ENCODE measurements at regions not wholly inside any gene's neighbourhood (a gene's known extent, or its start where the extent isn't known, plus 50 kb on each side); places are given as distances from the start of the nearest gene placed in this dataset.

GRCh38 chr20:40463171-40463570 is 225.9 kb downstream of the MAFB start:
- TF ChIP-seq, protein P1, sequence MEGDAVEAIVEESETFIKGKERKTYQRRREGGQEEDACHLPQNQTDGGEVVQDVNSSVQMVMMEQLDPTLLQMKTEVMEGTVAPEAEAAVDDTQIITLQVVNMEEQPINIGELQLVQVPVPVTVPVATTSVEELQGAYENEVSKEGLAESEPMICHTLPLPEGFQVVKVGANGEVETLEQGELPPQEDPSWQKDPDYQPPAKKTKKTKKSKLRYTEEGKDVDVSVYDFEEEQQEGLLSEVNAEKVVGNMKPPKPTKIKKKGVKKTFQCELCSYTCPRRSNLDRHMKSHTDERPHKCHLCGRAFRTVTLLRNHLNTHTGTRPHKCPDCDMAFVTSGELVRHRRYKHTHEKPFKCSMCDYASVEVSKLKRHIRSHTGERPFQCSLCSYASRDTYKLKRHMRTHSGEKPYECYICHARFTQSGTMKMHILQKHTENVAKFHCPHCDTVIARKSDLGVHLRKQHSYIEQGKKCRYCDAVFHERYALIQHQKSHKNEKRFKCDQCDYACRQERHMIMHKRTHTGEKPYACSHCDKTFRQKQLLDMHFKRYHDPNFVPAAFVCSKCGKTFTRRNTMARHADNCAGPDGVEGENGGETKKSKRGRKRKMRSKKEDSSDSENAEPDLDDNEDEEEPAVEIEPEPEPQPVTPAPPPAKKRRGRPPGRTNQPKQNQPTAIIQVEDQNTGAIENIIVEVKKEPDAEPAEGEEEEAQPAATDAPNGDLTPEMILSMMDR (IDR thresholded peaks at IDR 0.05; ENCODE audit: low read depth, low read length): no peak
- no peak for TF ChIP-seq EZH2phosphoT487 (IDR thresholded peaks at IDR 0.05; ENCODE audit: low read depth)
- Histone ChIP-seq H3K9ac (ENCODE audit: low read length) (no peak overlapping the region), H4K20me1 (ENCODE audit: insufficient read depth, low read length) (no peaks in the 10 kb centered on the region), H3K36me3 (replicated peaks; ENCODE audit: low read depth, low read length) (no peaks in the 10 kb centered on the region), H3K79me2 (ENCODE audit: low read length) (no peaks in the 10 kb centered on the region), H3K27ac (ENCODE audit: low read length) (no peak overlapping the region), H3K4me1 (ENCODE audit: low read length) (no peaks in the 10 kb centered on the region), H3K9me3 (ENCODE audit: insufficient read depth, low read length) (no peaks in the 10 kb centered on the region), H2AFZ (ENCODE audit: low read depth, low read length) (no peak overlapping the region), H3K4me2 (ENCODE audit: low read length) (no peak overlapping the region), H3K27me3 (ENCODE audit: low read depth, low read length) (peaks cover 10% of the 10 kb centered on the region; the same call in 1 of the 2 replicates), H3K4me3 (ENCODE audit: low read length) (no peak overlapping the region)

GRCh38 chr20:40462566-40462965 is 226.5 kb downstream of the MAFB start:
- no peaks in the 10 kb centered on the region for H4K20me1 ChIP-seq (ENCODE audit: insufficient read depth, low read length)
- H3K4me1 ChIP-seq (ENCODE audit: low read length): no peaks in the 10 kb centered on the region
- no peaks in the 10 kb centered on the region for H3K79me2 ChIP-seq (ENCODE audit: low read length)
- H3K27ac ChIP-seq (ENCODE audit: low read length): no peak overlapping the region
- H3K9ac ChIP-seq (ENCODE audit: low read length): no peak overlapping the region
- peaks cover 10% of the 10 kb centered on the region; the same call in 1 of the 2 replicates for H3K27me3 ChIP-seq (ENCODE audit: low read depth, low read length)
- no peak overlapping the region for H3K4me2 ChIP-seq (ENCODE audit: low read length)
- H2AFZ ChIP-seq (ENCODE audit: low read depth, low read length): no peak overlapping the region
- no peak overlapping the region for H3K4me3 ChIP-seq (ENCODE audit: low read length)
- no peak for TF ChIP-seq EZH2phosphoT487 (IDR thresholded peaks at IDR 0.05; ENCODE audit: low read depth)
- TF ChIP-seq, protein P1 (IDR thresholded peaks at IDR 0.05; ENCODE audit: low read depth, low read length): no peak
- no peaks in the 10 kb centered on the region for H3K36me3 ChIP-seq (replicated peaks; ENCODE audit: low read depth, low read length)
- no peaks in the 10 kb centered on the region for H3K9me3 ChIP-seq (ENCODE audit: insufficient read depth, low read length)

DNA sequence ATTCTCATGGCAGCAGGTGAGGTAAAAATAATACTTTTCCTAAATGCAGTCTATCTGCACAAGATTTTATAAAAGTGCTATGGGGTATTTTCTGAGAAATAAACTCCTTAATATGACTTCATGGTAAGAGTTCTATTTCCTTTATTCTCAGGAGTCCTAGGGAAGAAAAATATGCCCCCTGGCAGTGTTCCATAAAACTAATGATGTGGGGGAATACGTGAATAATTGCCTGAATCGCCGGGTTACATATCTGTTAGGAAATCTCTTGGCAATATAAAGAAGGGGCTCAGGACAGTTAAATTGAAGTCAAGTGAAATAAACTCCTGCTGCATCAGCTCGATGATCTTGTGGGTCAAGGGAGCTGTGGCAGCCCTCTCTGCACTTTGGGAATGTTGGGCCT is 229.7 kb downstream of the MAFB start:
- Histone ChIP-seq H4K20me1 (ENCODE audit: insufficient read depth, low read length) (no peaks in the 10 kb centered on the region), H3K4me3 (ENCODE audit: low read length) (no peak overlapping the region), H3K27me3 (ENCODE audit: low read depth, low read length) (peaks cover 26% of the 10 kb centered on the region), H3K79me2 (ENCODE audit: low read length) (no peaks in the 10 kb centered on the region), H3K4me2 (ENCODE audit: low read length) (no peak overlapping the region), H2AFZ (ENCODE audit: low read depth, low read length) (no peak overlapping the region), H3K9ac (ENCODE audit: low read length) (no peak overlapping the region), H3K4me1 (ENCODE audit: low read length) (no peaks in the 10 kb centered on the region), H3K36me3 (replicated peaks; ENCODE audit: low read depth, low read length) (no peaks in the 10 kb centered on the region), H3K27ac (ENCODE audit: low read length) (no peak overlapping the region), H3K9me3 (ENCODE audit: insufficient read depth, low read length) (no peaks in the 10 kb centered on the region)
- TF ChIP-seq, protein P1 (IDR thresholded peaks at IDR 0.05; ENCODE audit: low read depth, low read length): no peak
- no peak for TF ChIP-seq EZH2phosphoT487 (IDR thresholded peaks at IDR 0.05; ENCODE audit: low read depth)

GRCh38 chr20:40457404-40457803 is 231.6 kb downstream of the MAFB start:
- no peak overlapping the region for H3K27ac ChIP-seq (ENCODE audit: low read length)
- H3K27me3 ChIP-seq (ENCODE audit: low read depth, low read length): peaks cover 32% of the 10 kb centered on the region
- no peaks in the 10 kb centered on the region for H3K79me2 ChIP-seq (ENCODE audit: low read length)
- H4K20me1 ChIP-seq (ENCODE audit: insufficient read depth, low read length): no peaks in the 10 kb centered on the region
- H3K4me1 ChIP-seq (ENCODE audit: low read length): no peaks in the 10 kb centered on the region
- H3K36me3 ChIP-seq (replicated peaks; ENCODE audit: low read depth, low read length): no peaks in the 10 kb centered on the region
- H2AFZ ChIP-seq (ENCODE audit: low read depth, low read length): no peak overlapping the region
- H3K4me2 ChIP-seq (ENCODE audit: low read length): no peak overlapping the region
- no peak overlapping the region for H3K4me3 ChIP-seq (ENCODE audit: low read length)
- H3K9ac ChIP-seq (ENCODE audit: low read length): no peak overlapping the region
- no peaks in the 10 kb centered on the region for H3K9me3 ChIP-seq (ENCODE audit: insufficient read depth, low read length)
- TF ChIP-seq, protein P1 (IDR thresholded peaks at IDR 0.05; ENCODE audit: low read depth, low read length): no peak
- no peak for TF ChIP-seq EZH2phosphoT487 (IDR thresholded peaks at IDR 0.05; ENCODE audit: low read depth)
